SK-N-MC (cell line): ENCODE measurements at regions not wholly inside any gene's neighbourhood (a gene's known extent, or its start where the extent isn't known, plus 50 kb on each side); places are given as distances from the start of the nearest gene placed in this dataset.

Source experiments
- EZH2 ChIP-seq: fragments of 200-600 bp; sonication (generic); IDR thresholded peaks from one replicate; pipeline ENCODE4 v1.6.1; 2017; ENCODE audit warnings: antibody characterized with exemption
- FOXP2 ChIP-seq: optimal IDR thresholded peaks from 2 replicates; pipeline ENCODE3; 2011; ENCODE audit warnings: mild to moderate bottlenecking, moderate library complexity; ENCODE audit not compliant: insufficient read depth; ENCODE audit errors: extremely low read length, control extremely low read depth
- POLR2AphosphoS5 ChIP-seq: IDR thresholded peaks from 2 replicates; pipeline ENCODE4 v1.6.1; 2012; ENCODE audit warnings: mild to moderate bottlenecking, low read depth, low read length, borderline replicate concordance

DNA sequence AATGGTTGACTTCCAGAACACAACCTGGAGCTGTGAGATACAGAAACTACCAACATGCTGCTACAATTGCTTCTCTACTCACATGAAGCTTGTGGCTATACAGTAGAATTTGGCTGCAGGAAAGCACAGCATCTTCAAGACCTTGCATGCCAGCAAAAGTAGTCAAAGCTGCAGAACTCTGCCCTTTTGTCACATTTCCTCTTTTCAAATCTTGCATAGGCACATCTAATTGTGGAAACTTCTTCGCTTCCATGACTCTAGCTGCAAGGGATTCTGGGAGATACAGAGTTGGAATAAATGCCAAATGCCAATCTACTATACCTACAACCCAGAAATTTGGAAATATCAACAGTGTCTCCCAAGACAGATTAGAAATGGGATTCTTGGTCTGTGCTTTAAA is 462.2 kb downstream of the FOXO1 start:
- no peak for TF ChIP-seq EZH2
- TF ChIP-seq POLR2AphosphoS5 = no peak
- no peak for TF ChIP-seq FOXP2
